D721Med (cell line): ENCODE measurements at regions not wholly inside any gene's neighbourhood (a gene's known extent, or its start where the extent isn't known, plus 50 kb on each side); places are given as distances from the start of the nearest gene placed in this dataset.

Experiments used
- DNase-seq: peaks from one replicate; pipeline ENCODE4 v3.0.0; 2011; ENCODE audit warnings: low spot score; ENCODE audit not compliant: insufficient read length
- FAIRE-seq: peaks from 2 replicates; lab custom pipeline; 2011; peaks lifted over from hg19 to GRCh38; lab: Jason Lieb, UNC
- CTCF ChIP-seq: IDR thresholded peaks from 2 replicates; pipeline ENCODE4 v1.5.1; 2012; ENCODE audit warnings: mild to moderate bottlenecking, control low read depth; ENCODE audit not compliant: insufficient read depth; ENCODE audit errors: missing control alignments

GRCh38 chr14:55756078-55756477, 176.1 kb downstream of the KTN1 start:
- FAIRE-seq (no peak), DNase-seq (no peak)
- TF ChIP-seq CTCF = no peak

GRCh38 chr14:55756557-55756956, 176.6 kb downstream of the KTN1 start:
- FAIRE-seq = no peak
- TF ChIP-seq CTCF = no peak
- no peak for DNase-seq

- FAIRE-seq = no peak
- TF ChIP-seq CTCF = no peak
- DNase-seq = no peak
Observed at GRCh38 chr14:55758796-55759195, 178.8 kb downstream of the KTN1 start.

- FAIRE-seq = no peak
Observed at GRCh38 chr14:55760789-55761566, 181.0 kb downstream of the KTN1 start.

GRCh38 chr14:55761651-55762050, 181.6 kb downstream of the KTN1 start:
- DNase-seq (no peak), FAIRE-seq (no peak)
- no peak for TF ChIP-seq CTCF

More at GRCh38 chr14:55760789-55761566, 181.0 kb downstream of the KTN1 start:
- no peak for TF ChIP-seq CTCF
- DNase-seq = no peak

- FAIRE-seq = no peak
- no peak for TF ChIP-seq CTCF
Observed at GRCh38 chr14:55762595-55763232, 182.7 kb downstream of the KTN1 start.

GRCh38 chr14:55764784-55765183, 184.8 kb downstream of the KTN1 start:
- no peak for DNase-seq
- no peak for TF ChIP-seq CTCF
- FAIRE-seq = no peak

More at GRCh38 chr14:55762595-55763232, 182.7 kb downstream of the KTN1 start:
- DNase-seq = no peak
